T-helper 2 cell treated with Interferon-gamma antibody and Interleukin-4, amounts not matched to agents 5 μg/mL and 100 μg/mL, for 36 hours (primary cell): ENCODE measurements at regions not wholly inside any gene's neighbourhood (a gene's known extent, or its start where the extent isn't known, plus 50 kb on each side); places are given as distances from the start of the nearest gene placed in this dataset.
"Not testable (repeated sequence)": the region's sequence is repeated elsewhere in the genome, so short reads cannot be mapped to it uniquely, and the experiment has no call there.

Experiments
- DNase-seq: peaks from one replicate; pipeline ENCODE4 v3.0.0; 2021; ENCODE audit warnings: low spot score
- H3K27ac Mint-ChIP-seq: one replicate; pipeline ENCODE4 v1.8.0; 2021; ENCODE audit warnings: mild to moderate bottlenecking, mixed read lengths
- H3K27me3 Mint-ChIP-seq: one replicate; pipeline ENCODE4 v1.8.0; 2021; ENCODE audit warnings: low read depth, mixed read lengths
- H3K36me3 Mint-ChIP-seq: one replicate; pipeline ENCODE4 v1.8.0; 2021; ENCODE audit warnings: low read depth, mixed read lengths
- H3K4me1 Mint-ChIP-seq: one replicate; pipeline ENCODE4 v1.8.0; 2021; ENCODE audit warnings: low read depth, mixed read lengths
- H3K4me3 Mint-ChIP-seq: one replicate; pipeline ENCODE4 v1.8.0; 2022; ENCODE audit warnings: mild to moderate bottlenecking, moderate library complexity, mixed read lengths
- H3K9me3 Mint-ChIP-seq: one replicate; pipeline ENCODE4 v1.8.0; 2021; ENCODE audit warnings: mixed read lengths

DNA sequence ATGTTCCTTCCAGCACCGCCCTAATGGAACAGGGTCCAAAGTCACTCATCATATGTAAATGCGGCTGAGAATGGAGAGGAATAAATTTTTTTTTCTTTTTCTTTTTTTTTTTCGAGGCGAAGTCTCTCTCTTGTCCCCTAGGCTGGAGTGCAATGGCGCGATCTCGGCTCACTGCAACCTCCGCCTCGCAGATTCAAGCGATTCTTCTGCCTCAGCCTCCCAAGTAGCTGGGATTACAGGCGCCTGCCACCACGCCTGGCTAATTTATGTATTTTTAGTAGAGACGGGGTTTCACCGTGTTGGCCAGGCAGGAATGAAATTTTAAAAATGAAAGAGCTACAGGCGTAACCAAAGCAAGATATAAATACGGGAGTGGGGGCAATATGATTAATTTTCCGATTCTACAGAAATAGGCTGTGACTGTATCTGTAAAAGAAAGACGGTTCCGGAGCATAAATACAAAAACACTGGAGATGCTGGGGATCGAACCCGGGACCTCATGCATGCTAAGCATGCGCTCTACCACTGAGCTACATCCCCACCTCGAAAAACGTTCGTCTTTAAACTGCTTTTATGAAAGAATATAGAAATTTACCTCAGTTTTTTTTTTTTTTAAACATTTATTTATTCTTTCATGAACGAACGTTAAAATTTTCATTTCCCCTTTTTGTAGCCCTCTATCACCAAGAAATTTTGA, 132.2 kb downstream of the GPX5 start:
- peak; percentile 53 for DNase-seq
- Mint-ChIP-seq H3K4me1 (peaks cover 18% of the 10 kb centered on the region), H3K4me3 (peak overlapping the region; percentile 76), H3K36me3 (peaks cover 1% of the 10 kb centered on the region), H3K27ac (peak overlapping the region; percentile 57), H3K27me3 (peaks cover 64% of the 10 kb centered on the region), H3K9me3 (no peaks in the 10 kb centered on the region)

GRCh38 chr6:28658475-28659249, 133.0 kb downstream of the GPX5 start:
- DNase-seq: no peak
- Mint-ChIP-seq H3K27ac (peak overlapping the region; percentile 57), H3K9me3 (no peaks in the 10 kb centered on the region), H3K4me1 (peaks cover 18% of the 10 kb centered on the region), H3K36me3 (peaks cover 1% of the 10 kb centered on the region), H3K27me3 (peaks cover 64% of the 10 kb centered on the region), H3K4me3 (peak overlapping the region; percentile 76)

GRCh38 chr6:28659250-28659566, 133.5 kb downstream of the GPX5 start:
- Mint-ChIP-seq H3K27me3 (peaks cover 62% of the 10 kb centered on the region), H3K9me3 (no peaks in the 10 kb centered on the region), H3K4me3 (peak overlapping the region; percentile 76)

DNA sequence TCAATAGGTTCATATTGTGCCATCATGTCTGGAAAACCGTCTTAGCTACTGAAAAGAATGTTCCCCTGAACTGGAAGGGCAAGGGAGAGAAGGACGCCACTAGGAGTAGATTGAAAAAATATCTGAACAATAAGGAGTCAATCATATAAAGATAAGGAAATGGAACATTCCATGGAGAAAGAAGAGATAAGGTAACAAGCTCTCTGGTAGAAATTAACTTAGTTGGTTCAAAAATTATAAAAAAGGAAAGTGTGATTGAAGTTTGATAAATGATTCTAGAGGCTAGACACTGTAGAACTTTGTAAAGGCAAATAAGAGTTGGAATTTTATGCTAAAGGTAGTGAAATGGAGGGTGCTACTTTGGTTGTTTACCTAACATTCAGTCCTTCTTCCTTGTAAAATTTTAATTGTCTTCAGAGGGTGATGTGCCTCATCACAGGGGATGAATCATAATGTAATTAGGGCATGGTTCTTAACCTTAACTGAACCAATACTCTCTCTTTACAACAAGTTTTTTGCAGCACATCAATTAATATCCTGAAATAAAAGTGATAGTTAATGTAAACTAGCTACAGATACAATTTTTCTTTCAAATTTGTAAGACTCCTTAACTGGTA, 135.5 kb downstream of the GPX5 start:
- Mint-ChIP-seq H3K4me3 (no peak overlapping the region), H3K9me3 (no peaks in the 10 kb centered on the region), H3K4me1 (peaks cover 18% of the 10 kb centered on the region), H3K36me3 (peaks cover 1% of the 10 kb centered on the region), H3K27ac (no peak overlapping the region), H3K27me3 (peaks cover 50% of the 10 kb centered on the region)
- no peak for DNase-seq

More at GRCh38 chr6:28659250-28659566, 133.5 kb downstream of the GPX5 start:
- Mint-ChIP-seq H3K27ac (no peak overlapping the region), H3K4me1 (peaks cover 18% of the 10 kb centered on the region), H3K36me3 (peaks cover 1% of the 10 kb centered on the region)
- DNase-seq: no peak

DNA sequence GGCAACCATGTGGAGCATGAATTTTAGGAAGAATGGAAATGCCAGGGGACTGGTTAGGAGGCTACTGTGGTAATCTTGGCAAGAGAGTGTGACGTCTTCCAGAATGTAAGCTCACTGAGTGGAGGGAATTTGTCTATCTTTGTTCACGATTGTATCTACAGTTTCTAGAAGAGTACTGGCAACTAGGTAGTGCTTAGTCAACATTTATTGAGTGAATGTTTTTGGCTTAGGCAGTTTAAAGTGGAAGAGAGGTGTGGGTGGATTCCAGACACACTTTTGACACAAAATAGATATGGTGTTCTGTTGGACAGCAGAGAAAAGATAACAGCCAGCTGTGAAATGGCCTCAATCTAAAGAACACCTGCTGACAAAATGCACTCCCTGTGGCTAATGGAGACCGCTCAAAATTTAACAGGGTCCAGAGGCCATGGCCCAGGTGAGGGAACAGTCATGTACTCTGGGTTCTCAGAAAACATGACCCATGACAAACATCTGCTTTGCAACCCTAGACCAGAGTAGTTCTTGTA, 139.3 kb downstream of the GPX5 start:
- no peaks in the 10 kb centered on the region for H3K9me3 Mint-ChIP-seq
- no peaks in the 10 kb centered on the region for H3K36me3 Mint-ChIP-seq
- no peaks in the 10 kb centered on the region for H3K4me1 Mint-ChIP-seq
- no peak overlapping the region for H3K27ac Mint-ChIP-seq
- no peak for DNase-seq
- no peak overlapping the region for H3K4me3 Mint-ChIP-seq
- H3K27me3 Mint-ChIP-seq: peaks cover 17% of the 10 kb centered on the region

DNA sequence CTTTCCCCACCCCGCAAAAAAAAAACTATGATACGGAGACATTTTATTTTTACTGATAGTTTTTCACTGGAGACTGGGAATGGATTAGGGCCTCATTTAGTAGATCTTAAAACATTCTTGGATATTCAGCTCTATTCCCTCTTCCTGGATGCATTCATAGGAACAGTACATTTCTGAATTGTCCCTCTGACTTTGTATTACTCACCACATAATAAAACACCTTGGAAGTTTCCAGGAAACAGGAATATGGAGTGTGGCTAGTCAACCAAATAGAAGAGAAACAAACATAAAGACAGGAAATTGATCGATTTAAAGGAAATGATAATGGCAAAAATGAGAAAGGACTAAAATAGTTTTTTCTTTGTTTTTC, 147.7 kb downstream of the GPX5 start:
- Mint-ChIP-seq H3K9me3 (no peaks in the 10 kb centered on the region), H3K4me1 (peaks cover 3% of the 10 kb centered on the region), H3K36me3 (no peaks in the 10 kb centered on the region), H3K27ac (no peak overlapping the region), H3K4me3 (peak overlapping the region; percentile 74), H3K27me3 (peaks cover 48% of the 10 kb centered on the region)
- DNase-seq: no peak

DNA sequence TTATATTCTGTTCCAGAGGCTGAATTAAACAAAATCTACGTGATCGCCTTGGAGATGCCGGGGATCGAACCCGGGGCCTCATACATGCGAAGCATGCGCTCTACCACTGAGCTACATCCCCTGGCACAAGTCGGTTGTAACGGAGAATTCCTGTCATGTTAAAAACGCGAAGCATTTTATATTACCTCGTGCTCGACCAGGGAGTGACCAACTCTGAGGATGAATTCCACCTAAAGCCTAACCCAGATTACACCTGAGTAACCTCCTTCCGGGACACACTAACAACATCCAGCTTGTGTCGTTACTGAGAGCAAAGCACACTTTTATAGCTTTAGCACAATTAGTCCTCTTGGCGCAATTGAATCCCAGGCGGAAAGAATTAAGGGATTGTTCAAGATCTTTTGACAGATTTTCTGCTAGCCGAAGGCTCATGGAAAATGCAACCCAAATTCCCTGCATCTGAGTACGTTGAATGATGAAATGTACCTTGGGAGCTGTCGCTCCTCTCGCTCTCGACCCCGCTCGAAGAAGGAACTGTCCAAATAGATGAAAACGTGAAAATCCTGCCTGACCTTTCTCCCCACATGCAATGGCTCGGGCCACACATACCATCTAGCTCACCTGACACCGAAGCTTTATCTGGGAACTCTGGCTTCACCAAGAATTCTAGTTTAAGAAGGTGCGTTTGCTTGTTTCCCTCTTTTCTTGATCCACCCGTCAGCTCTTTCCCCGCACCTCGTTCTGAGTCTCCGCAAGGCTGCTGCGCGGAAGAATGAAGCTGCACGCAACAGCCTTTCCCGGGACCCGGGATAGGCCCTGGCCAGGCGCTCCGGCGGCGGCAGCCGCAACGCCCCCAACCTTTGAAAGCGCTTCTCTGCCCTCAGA, 148.3 kb downstream of the GPX5 start:
- DNase-seq: peak; percentile 37
- Mint-ChIP-seq H3K4me1 (peaks cover 3% of the 10 kb centered on the region), H3K4me3 (peak overlapping the region; percentile 74), H3K9me3 (no peaks in the 10 kb centered on the region), H3K36me3 (no peaks in the 10 kb centered on the region), H3K27ac (no peak overlapping the region), H3K27me3 (peaks cover 50% of the 10 kb centered on the region)

DNA sequence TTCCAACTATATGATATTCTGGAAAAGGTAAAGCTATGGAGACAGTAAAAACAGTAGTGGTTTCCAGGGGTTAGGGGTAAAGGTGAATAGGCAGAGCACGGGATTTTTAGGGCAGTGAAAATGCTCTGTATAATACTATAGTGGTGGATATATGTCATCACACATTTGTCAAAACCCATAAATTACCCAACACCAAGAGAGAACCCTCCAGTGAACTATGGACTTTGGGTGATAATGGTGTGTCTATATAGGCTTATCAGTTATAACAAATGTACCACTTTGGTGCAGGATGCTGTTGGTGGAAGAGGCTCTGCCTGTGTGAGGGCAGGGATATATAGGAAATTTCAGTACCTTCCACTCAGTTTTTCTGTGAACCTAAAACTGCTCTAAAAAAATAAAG, 149.9 kb downstream of the GPX5 start:
- Mint-ChIP-seq H3K36me3 (no peaks in the 10 kb centered on the region), H3K9me3 (no peaks in the 10 kb centered on the region), H3K4me1 (peaks cover 3% of the 10 kb centered on the region), H3K4me3 (no peak overlapping the region), H3K27ac (no peak overlapping the region), H3K27me3 (peaks cover 55% of the 10 kb centered on the region)
- no peak for DNase-seq

DNA sequence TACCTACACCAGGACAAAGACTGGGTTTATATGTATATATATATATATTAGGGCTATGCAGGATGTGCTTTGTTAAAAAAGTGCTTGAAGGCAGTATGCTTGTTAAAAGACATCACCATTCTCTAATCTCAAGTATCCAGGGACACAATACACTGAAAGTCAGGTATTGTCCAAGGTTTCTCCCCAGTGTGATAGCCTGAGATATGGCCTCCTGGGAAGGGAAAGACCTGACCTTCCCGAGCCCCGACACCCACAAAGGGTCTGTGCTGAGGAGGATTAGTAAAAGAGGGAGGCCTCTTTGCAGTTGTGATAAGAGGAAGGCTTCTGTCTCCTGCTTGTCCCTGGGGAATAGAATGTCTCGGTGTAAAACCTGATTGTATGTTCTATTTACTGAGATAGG, 156.9 kb downstream of the GPX5 start:
- Mint-ChIP-seq H3K36me3 (no peaks in the 10 kb centered on the region), H3K9me3 (no peaks in the 10 kb centered on the region), H3K4me1 (peaks cover 19% of the 10 kb centered on the region), H3K4me3 (no peak overlapping the region), H3K27me3 (peaks cover 73% of the 10 kb centered on the region), H3K27ac (no peak overlapping the region)
- DNase-seq: no peak

- not testable (repeated sequence) for H3K9me3 Mint-ChIP-seq, H3K4me3 Mint-ChIP-seq, H3K27ac Mint-ChIP-seq, H3K36me3 Mint-ChIP-seq, DNase-seq
- Mint-ChIP-seq H3K27me3 (peaks cover 73% of the 10 kb centered on the region), H3K4me1 (peaks cover 19% of the 10 kb centered on the region)
Observed at GRCh38 chr6:28682956-28683685, 157.4 kb downstream of the GPX5 start.

DNA sequence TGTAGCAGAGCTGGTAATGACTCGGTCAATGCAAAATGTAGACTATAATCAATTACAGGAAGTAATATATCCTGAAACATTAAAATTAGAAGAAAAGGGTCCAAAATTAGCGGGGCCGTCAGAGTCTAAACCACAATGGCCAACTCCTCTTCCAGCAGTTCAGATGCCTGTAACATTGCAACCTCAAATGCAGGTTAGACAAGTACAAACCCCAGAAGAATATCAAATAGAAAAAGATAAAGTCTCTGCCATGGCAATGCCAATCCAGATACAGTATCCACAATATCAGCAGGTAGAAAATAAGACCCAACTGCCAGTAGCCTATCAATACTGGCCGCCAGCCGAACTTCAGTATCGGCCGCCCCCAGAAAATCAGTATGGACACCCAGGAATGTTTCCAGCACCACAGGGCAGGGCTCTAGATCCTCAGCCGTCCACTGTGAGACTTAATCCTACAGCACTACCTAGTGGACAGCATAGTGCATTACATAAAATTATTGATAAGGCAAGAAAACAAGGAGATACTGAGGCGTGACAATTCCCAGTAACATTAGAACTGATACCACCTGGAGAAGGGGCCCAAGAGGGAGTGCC, 158.4 kb downstream of the GPX5 start:
- Mint-ChIP-seq H3K27ac (no peak overlapping the region), H3K9me3 (no peaks in the 10 kb centered on the region)

DNA sequence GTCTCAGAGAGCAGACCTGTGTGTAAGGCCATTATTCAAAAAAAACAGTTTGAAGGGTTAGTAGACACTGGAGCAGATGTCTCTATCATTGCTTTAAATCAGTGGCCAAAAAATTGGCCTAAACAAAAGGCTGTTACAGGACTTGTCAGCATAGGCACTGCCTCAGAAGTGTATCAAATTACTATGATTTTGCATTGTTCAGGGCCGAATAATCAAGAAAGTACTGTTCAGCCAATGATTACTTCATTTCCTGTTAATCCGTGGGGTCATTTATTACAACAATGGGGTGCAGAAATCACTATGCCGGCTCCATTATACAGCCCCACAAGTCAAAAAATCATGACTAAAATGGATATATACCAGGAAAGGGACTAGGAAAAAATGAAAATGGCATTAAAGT, 160.3 kb downstream of the GPX5 start:
- not testable (repeated sequence) for H3K27ac Mint-ChIP-seq

More for the DNA sequence above, 158.4 kb downstream of the GPX5 start:
- H3K4me1 Mint-ChIP-seq: peaks cover 19% of the 10 kb centered on the region
- no peak overlapping the region for H3K4me3 Mint-ChIP-seq
- no peaks in the 10 kb centered on the region for H3K36me3 Mint-ChIP-seq
- no peak for DNase-seq
- peaks cover 80% of the 10 kb centered on the region for H3K27me3 Mint-ChIP-seq

More for the DNA sequence above, 160.3 kb downstream of the GPX5 start:
- not testable (repeated sequence) for H3K9me3 Mint-ChIP-seq, DNase-seq, H3K4me3 Mint-ChIP-seq, H3K36me3 Mint-ChIP-seq
- Mint-ChIP-seq H3K4me1 (peaks cover 19% of the 10 kb centered on the region), H3K27me3 (peaks cover 80% of the 10 kb centered on the region)
